ENCODE measurements at regions not wholly inside any gene's neighbourhood (a gene's known extent, or its start where the extent isn't known, plus 50 kb on each side); places are given as distances from the start of the nearest gene placed in this dataset.
"Not testable (repeated sequence)": the region's sequence is repeated elsewhere in the genome, so short reads cannot be mapped to it uniquely, and the experiment has no call there.

DNA sequence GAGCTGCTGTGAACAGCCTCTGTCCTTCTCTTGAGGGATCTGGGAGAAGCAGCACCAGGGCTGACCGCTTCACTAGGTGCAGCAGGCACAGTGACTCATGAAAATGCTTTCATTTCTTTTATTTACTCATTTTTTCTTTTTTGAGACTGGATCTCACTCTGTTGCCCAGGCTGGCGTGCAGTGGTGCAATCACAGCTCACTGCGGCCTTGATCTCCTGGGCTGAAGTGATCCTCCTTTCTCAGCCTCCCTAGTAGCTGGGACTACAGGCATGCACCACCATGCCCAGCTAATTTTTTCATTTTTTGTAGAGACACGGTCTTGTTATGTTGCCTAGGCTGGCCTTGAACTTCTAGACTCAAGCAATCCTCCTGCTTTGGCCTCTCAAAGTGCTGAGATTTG is 216.8 kb upstream of the EEF2KMT start:
- no peak for DNase-seq

DNA sequence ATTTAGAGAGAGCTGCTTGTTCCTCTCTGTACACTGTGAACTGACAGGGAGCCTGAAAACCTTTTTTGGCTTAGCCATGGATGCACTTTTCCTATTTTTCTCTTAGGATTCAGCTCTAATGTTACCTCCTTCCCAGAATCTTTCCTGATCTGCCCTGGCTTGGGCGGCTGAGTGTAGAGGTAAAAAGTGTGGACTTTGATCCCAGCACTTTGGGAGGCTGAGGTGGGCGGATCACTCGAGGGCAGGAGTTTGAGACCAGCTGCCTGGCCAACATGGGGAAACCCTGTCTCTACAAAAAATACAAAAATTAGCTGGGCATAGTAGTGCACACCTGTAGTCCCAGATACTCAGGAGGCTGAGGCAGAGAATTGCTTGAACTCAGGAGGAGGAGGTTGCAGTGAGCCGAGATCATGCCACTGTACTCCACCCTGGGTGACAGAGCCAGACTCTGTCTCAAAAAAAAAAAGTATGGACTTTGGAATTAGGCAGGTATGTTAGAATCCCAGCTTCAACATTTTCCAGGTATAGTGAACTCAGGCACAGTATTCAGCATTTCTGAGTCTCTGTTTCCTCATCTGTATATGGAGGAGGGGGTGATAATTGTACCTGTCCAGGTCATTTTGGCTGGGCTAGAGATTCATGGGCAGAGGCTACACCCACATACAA is 212.5 kb upstream of the EEF2KMT start:
- DNase-seq: no peak

DNA sequence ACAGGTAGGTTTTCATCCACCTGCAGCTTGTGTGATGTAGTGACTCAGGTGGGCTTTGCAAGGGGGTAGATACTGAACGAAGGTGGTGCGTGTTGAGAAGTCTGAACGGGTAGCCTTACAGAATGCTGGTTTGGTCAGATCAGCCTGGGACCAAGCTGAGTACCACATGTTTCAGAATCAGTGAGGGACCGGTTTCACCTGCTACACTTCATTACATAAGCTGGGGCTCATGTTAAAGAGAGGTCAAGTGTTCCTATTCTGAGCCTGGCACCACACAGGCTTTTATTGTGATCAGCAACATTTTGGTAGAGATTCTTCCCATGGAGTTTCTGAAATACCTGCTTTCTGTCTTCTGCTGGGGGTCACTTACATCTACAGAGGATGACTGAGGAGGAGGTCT is 207.4 kb upstream of the EEF2KMT start:
- no peak for DNase-seq

DNA sequence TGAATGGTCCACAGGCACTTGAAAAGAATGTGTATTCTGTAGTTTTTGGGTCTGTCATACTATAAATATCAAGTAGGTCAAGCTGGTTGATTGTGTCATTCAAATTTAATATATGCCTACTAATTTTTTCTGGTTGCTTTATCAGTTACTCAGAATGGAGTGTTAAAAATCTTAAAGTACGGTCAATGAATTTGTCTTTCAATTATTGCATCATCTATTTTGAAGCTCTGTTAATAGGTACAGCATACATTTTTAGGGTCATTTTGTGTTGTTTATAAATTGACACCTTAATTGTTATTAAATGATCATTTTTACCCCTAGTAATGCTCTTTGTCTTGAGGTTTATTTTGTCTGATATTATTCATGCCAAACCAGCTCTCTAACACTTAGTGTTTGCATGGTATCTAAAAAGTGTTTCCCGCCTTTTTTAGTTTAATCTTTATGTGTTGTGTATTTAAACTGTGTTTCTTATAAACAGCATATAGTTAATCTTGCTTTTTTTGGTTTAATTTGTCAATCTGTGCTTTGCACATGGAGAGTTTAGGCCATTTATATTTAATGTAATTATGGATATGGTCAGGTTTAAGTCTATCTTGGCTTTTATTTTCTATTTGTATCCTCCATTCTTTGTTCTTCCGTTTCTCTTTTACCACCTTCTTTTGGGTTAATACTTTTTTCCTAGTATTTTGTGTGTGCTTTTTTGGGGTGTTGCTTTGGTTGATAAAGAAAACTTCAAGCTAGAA is 204.9 kb upstream of the EEF2KMT start:
- no peak for DNase-seq

GRCh38 chr16:5298202-5298601 is 200.6 kb upstream of the EEF2KMT start:
- DNase-seq: no peak

GRCh38 chr16:5296176-5296575 is 198.6 kb upstream of the EEF2KMT start:
- DNase-seq: no peak

DNA sequence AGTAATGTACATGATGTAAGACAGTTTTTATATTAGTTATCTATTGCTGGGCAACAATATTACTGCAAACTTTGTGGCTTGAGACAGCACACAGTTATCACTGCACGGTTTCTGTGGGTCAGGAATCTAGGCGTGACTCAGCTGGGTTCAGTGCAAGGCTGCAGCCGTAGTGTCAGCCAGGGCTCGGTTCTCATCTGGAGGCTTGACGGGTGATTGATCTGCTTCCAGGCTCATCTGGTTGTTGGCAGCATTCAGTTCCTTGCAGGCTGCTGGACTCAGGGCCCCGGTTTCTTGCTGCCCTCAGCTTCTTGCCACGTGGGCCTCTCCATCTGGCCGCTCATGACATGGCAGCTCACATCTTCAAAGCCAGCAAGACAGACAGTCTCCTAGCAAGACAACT is 197.7 kb upstream of the EEF2KMT start:
- not testable (repeated sequence) for DNase-seq

DNA sequence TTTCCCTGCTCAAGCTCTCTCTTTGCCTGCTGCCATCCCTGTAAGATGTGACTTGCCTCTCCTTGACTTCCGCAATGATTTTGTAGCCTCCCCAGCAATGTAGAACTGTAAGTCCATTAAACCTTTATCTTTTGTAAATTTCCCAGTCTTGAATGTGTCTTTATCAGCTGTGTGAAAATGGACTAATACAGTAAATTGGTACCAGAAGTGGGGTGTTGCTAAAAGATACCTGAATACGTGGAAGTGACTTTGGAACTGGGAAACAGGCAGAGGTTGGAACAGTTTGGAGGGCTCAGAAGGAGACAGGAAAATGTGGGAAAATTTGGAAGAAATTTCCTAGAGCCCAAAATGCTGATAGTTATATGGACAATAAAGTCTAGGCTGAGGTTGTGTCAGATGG is 184.6 kb upstream of the EEF2KMT start:
- DNase-seq: not testable (repeated sequence)

GRCh38 chr16:5257462-5257861 is 159.9 kb upstream of the EEF2KMT start:
- DNase-seq: no peak

GRCh38 chr16:5252791-5253190 is 155.2 kb upstream of the EEF2KMT start:
- no peak for DNase-seq

DNA sequence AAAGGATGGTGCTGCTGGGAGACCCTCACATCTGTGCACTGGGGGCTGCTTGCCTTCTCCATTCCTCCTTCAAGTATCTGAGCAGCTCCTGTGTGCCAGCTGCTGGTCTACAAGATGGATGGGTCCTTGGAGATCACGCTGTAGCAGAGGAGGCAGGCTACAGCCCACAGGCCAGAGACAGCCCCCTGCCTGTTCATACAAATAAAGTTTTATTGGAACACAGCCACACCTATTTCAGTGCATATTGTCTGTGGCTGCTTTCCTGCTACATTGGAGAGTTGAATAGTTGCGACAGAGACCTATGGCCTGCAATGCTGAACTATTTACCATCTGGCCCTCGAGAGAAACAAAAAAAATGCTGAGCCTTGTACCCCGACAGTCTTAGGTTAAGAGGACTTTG is 149.8 kb upstream of the EEF2KMT start:
- not testable (repeated sequence) for DNase-seq

GRCh38 chr16:5240278-5240626 is 142.7 kb upstream of the EEF2KMT start:
- DNase-seq: not testable (repeated sequence)

DNA sequence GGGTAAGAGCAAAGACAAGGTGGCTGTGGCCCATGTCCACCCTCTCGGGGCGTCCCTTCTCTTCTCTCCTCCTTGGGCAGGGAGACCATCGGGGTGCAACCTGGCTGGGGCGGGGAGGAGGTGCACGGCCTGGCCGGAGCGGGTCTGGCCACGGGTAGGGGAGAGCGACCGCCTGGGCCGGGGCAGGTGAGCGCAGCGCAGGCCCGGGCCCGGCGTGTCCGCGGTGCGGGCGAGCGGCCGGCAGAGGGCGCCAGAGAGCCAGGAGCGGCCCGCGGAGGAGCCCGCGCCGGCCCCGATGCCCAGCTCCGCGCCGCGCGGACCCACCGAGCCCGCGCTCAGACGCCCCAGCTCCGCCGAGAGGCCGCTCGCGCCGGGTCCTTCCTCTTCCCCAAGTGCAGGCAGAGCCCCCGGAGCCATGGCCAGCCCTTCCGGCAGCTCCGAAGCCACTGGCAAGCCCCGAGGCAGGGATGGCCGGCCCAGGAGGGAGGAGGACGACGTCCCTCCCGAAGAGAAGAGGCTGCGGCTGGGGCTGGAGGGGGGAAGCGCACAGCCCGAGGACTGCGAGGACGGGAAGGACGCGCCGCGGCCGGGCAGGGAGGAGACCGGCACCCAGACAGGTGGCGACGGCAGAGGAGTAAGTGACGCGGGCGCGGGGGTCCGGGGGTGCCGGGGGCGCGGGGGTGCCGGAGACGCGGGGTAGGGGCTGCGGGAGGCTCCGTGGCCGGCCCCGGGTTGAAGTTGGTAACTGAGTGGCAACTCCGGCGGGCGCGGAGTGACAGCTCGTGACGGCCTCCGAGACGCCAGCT is 142.1 kb upstream of the EEF2KMT start:
- DNase-seq: peak; percentile 33

GRCh38 chr16:5235119-5235518 is 137.5 kb upstream of the EEF2KMT start:
- no peak for DNase-seq

DNA sequence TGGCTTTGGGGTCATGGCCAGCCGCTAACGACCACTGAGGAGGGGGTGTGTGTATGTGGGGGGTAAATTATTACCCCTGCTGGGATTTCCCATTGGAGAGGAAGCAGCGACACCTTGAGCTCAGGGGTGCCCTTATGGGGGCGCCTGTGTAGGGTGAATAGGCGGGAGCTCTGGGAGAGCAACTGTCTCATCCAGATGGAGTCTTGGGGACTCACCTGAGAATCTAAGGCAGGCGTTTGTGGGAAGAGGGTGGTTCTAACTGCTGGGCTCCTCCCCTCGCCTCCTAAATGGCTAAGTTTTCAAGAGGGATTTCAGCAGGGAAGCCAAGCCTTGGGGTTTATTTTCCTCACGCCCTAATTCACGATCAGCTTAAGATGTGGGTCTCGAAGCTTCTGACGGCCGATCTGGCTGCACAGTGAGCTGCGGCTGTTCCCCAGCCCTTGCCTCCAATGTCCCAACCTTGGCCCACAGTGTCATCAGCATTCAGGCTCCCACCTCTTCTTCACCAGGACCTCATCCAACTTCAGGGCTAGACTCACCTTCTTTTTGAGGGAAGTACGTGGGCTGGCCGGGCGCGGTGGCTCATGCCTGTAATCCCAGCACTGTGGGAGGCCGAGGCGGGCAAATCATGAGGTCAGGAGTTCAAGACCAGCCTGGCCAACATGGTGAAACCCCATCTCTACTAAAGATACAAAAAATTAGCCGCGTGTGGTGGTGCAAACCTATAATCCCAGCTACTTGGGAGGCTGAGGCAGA is 136.9 kb upstream of the EEF2KMT start:
- DNase-seq: no peak

- no peak for DNase-seq
These were observed 133.7 kb upstream of the EEF2KMT start for GRCh38 chr16:5231246-5231759.

GRCh38 chr16:5228369-5228768 is 130.8 kb upstream of the EEF2KMT start:
- no peak for DNase-seq

DNA sequence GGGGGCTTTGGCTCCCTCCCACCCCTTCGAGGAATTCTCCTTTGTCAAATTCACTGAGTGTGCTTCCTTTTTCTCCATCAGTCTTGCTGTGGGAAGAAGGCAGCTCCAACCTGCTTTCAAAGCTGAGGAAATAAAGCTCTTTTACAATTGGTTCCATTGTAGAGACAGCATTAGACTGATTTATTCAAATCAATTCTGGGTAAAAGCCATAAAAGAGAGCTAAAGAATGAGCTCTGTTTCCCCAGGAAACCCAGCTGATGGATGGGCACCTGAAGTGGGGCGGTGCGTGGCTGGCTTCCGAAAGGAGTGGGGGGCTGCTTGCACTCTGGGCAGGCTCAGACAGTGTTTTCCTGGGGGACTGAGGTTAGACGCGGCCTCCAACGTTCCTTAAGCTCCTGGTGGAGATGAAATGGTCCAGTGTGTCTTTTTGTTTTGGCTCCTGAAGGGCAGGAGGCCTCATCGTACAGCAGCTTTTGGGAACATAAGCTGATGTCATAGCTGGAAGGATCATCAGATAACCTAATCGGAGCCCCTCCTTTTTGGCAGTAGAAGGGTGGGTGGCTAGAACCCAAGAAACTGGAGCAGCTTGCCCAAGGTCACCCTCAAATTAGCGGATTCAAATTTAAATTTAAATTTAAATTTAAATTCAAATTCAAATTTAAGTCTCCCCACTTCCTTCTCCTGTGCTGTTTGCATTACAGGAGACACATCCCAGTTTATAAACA is 128.5 kb upstream of the EEF2KMT start:
- DNase-seq: no peak

DNA sequence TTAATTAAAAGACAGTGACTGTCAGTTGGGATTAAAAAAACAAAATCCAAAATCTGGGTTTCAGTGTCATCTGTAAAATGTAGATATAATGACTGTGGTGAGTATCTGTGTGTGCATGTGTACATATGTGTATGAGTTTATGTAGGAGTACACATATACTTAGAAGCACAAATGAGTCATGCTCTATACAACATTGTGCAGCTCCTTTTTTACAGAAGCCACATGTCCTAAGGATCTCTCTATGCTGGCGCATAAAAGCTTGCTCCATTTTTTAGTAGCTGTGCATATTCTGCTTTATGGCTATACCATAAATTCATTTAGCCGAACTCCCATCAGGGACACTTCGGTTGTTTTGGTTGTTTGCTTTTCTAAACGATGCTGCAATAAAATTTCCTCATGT is 125.2 kb upstream of the EEF2KMT start:
- DNase-seq: no peak

DNA sequence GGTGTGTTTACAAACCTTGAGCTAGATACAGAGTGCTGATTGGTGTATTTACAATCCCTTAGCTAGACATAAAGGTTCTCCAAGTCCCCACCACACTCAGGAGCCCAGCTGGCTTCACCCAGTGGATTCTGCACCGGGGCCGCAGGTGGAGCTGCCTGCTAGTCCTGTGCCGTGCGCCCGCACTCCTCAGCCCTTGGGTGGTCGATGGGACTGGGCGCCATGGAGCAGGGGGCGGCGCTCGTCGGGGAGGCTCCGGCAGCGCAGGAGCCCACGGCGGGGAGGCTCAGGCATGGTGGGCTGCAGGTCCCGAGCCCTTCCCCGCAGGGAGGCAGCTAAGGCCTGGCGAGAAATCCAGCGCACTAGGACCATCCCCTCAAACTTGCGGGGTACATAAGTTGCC is 124.2 kb upstream of the EEF2KMT start:
- not testable (repeated sequence) for DNase-seq

DNA sequence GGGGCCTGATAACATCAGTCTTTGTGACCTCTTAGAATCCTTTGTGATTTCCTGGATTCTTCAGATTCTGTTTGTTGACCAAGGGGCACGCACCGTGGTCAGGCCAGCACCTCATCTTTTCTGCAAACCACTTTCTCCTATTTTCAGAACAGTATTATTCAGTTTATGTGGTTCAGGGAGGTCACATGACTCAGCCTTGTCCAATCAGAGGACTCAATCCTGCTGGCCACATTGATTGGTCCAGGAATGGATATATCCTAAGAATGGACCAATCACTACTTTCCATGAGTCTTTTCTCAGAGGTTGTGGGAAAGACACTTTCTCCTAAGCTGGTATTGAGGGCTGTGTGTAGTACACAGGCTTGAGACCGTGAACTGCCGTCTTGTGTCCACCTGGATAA is 123.1 kb upstream of the EEF2KMT start:
- DNase-seq: no peak

GRCh38 chr16:5216441-5217080 is 119.0 kb upstream of the EEF2KMT start:
- no peak for DNase-seq

Data from midbrain (tissue), 1 donor.